H1 (cell line): ENCODE measurements at regions not wholly inside any gene's neighbourhood (a gene's known extent, or its start where the extent isn't known, plus 50 kb on each side); places are given as distances from the start of the nearest gene placed in this dataset.

Source experiments
- CTCF ChIA-PET: fragments of 300-600 bp; sonication (Branson Sonifier 250); formaldehyde crosslinking; loops from one replicate; lab custom pipeline; 2021; ENCODE audit not compliant: partially characterized antibody; lab: Charles Lee
- POLR2A ChIA-PET: fragments of 300-600 bp; sonication (Branson Sonifier 250); formaldehyde crosslinking; loops from one replicate; lab custom pipeline; 2021; ENCODE audit warnings: inconsistent platforms; ENCODE audit not compliant: partially characterized antibody; lab: Charles Lee
- DNase-seq, 2 experiments: peaks; one replicate each; pipeline versions ENCODE4 v3.0.0 to v3.0.0-alpha.2; 2010 to 2022; ENCODE audit warnings: low spot score in 2 of 2, low read depth in 1 of 2, mixed read lengths in 1 of 2
- FAIRE-seq: peaks from 2 replicates; lab custom pipeline; 2011; peaks lifted over from hg19 to GRCh38; lab: Jason Lieb, UNC
- H2AFZ ChIP-seq: 2 replicates; pipeline ENCODE4 v1.8.1; 2012; ENCODE audit warnings: low read length, inconsistent platforms
- H2AK5ac ChIP-seq: 2 replicates; pipeline ENCODE4 v1.6.1; 2013; ENCODE audit warnings: low read depth, low read length
- H2BK120ac ChIP-seq: replicated peaks from 2 replicates; pipeline ENCODE3; 2013; ENCODE audit warnings: low read depth, low read length, inconsistent platforms
- H2BK12ac ChIP-seq: 2 replicates; pipeline ENCODE4 v1.6.1; 2013; ENCODE audit warnings: low read depth, low read length
- H2BK15ac ChIP-seq: 2 replicates; pipeline ENCODE4 v1.6.1; 2013; ENCODE audit warnings: low read length
- H2BK20ac ChIP-seq: 2 replicates; pipeline ENCODE4 v1.6.1; 2013; ENCODE audit warnings: low read length
- H2BK5ac ChIP-seq: 2 replicates; pipeline ENCODE4 v1.6.1; 2013; ENCODE audit warnings: low read depth, low read length
- H3K14ac ChIP-seq: 2 replicates; pipeline ENCODE4 v1.6.1; 2013; ENCODE audit warnings: inconsistent platforms; ENCODE audit not compliant: insufficient read length
- H3K18ac ChIP-seq: 2 replicates; pipeline ENCODE4 v1.6.1; 2013; ENCODE audit warnings: low read length; ENCODE audit errors: extremely low read depth
- H3K23ac ChIP-seq: 2 replicates; pipeline ENCODE4 v1.6.1; 2013; ENCODE audit warnings: inconsistent platforms; ENCODE audit not compliant: insufficient read length
- H3K23me2 ChIP-seq: 2 replicates; pipeline ENCODE4 v1.6.1; 2013; ENCODE audit warnings: low read depth, low read length
- H3K27ac ChIP-seq: 2 replicates; pipeline ENCODE4 v1.6.1; 2011; ENCODE audit warnings: low read depth, low read length, inconsistent platforms
- H3K27me3 ChIP-seq, 4 experiments: replicated peaks in 1 of 4; 1 replicate in 1 of 4; 2 replicates in 3 of 4; pipeline versions ENCODE4 v1.6.1 to v1.8.1; 2011 to 2013; ENCODE audit warnings: low read length in 3 of 4, mild to moderate bottlenecking in 3 of 4, inconsistent platforms in 2 of 4, mixed read lengths in 2 of 4, moderate library complexity in 1 of 4; ENCODE audit not compliant: control insufficient read depth in 3 of 4, insufficient read depth in 3 of 4; ENCODE audit errors: extremely low read depth in 1 of 4
- H3K36me3 ChIP-seq, 4 experiments: 2 replicates each; pipeline versions ENCODE4 v1.6.1 to v1.8.1; 2011 to 2013; ENCODE audit warnings: mild to moderate bottlenecking in 4 of 4, low read length in 3 of 4, moderate library complexity in 2 of 4, control low read depth in 1 of 4, inconsistent platforms in 1 of 4; ENCODE audit not compliant: insufficient read depth in 4 of 4, control insufficient read depth in 2 of 4
- H3K4ac ChIP-seq: replicated peaks from 2 replicates; pipeline ENCODE3; 2013; ENCODE audit warnings: low read length, low read depth, mixed read lengths, inconsistent platforms; ENCODE audit not compliant: insufficient read length
- H3K4me1 ChIP-seq, 4 experiments: replicated peaks in 1 of 4; 1 replicate in 1 of 4; 2 replicates in 3 of 4; pipeline versions ENCODE4 v1.6.1 to v1.8.1; 2011 to 2013; ENCODE audit warnings: low read length in 3 of 4, inconsistent platforms in 2 of 4, mixed read lengths in 1 of 4; ENCODE audit not compliant: insufficient read depth in 4 of 4, control insufficient read depth in 3 of 4
- H3K4me2 ChIP-seq, 2 experiments: 2 replicates each; pipeline versions ENCODE4 v1.6.1 to v1.8.1; 2011 to 2013; ENCODE audit warnings: low read depth in 2 of 2, low read length in 2 of 2, control low read depth in 1 of 2, inconsistent platforms in 1 of 2, mild to moderate bottlenecking in 1 of 2; ENCODE audit not compliant: insufficient read depth in 1 of 2
- H3K4me3 ChIP-seq, 4 experiments: fragments of 200-600, 300-600 bp in 1 of 4; sonication (generic), shearing (Covaris generic), sonication (Bioruptor Twin) in 1 of 4; 2 replicates each; pipeline versions ENCODE4 v1.5.1 to v1.8.1; 2011 to 2016; ENCODE audit warnings: low read length in 4 of 4, low read depth in 3 of 4, control low read depth in 2 of 4, inconsistent platforms in 2 of 4, mild to moderate bottlenecking in 2 of 4, mixed read lengths in 1 of 4, moderate library complexity in 1 of 4; ENCODE audit not compliant: insufficient read depth in 2 of 4; ENCODE audit errors: extremely low read depth in 1 of 4
- H3K56ac ChIP-seq: replicated peaks from 2 replicates; pipeline ENCODE3; 2013; ENCODE audit warnings: low read depth, mild to moderate bottlenecking, mixed read lengths, low read length, inconsistent platforms; ENCODE audit not compliant: insufficient read length
- H3K79me1 ChIP-seq: 2 replicates; pipeline ENCODE4 v1.6.1; 2013; ENCODE audit warnings: low read depth, low read length, control low read depth
- H3K79me2 ChIP-seq, 2 experiments: 2 replicates each; pipeline versions ENCODE4 v1.6.1 to v1.8.1; 2012 to 2013; ENCODE audit warnings: low read length in 2 of 2, mild to moderate bottlenecking in 2 of 2, inconsistent platforms in 1 of 2; ENCODE audit not compliant: insufficient read depth in 2 of 2, control insufficient read depth in 1 of 2
- H3K9ac ChIP-seq, 4 experiments: replicated peaks in 1 of 4; 1 replicate in 1 of 4; 2 replicates in 3 of 4; pipeline versions ENCODE4 v1.6.1 to v1.8.1; 2011 to 2013; ENCODE audit warnings: low read depth in 3 of 4, low read length in 3 of 4, control low read depth in 2 of 4, mild to moderate bottlenecking in 2 of 4, moderate library complexity in 2 of 4, inconsistent platforms in 1 of 4; ENCODE audit errors: extremely low read depth in 1 of 4
- H3K9me3 ChIP-seq, 2 experiments: 2 replicates each; pipeline versions ENCODE4 v1.6.1 to v1.8.1; 2012 to 2013; ENCODE audit warnings: mild to moderate bottlenecking in 2 of 2, moderate library complexity in 2 of 2, control low read depth in 1 of 2, inconsistent platforms in 1 of 2, low read depth in 1 of 2, low read length in 1 of 2, mixed read lengths in 1 of 2; ENCODE audit not compliant: insufficient read depth in 2 of 2
- H4K20me1 ChIP-seq, 2 experiments: replicated peaks in 1 of 2; 2 replicates each; pipeline versions ENCODE3 to v1.8.1; 2011 to 2013; ENCODE audit warnings: inconsistent platforms in 2 of 2, low read length in 2 of 2, mild to moderate bottlenecking in 1 of 2; ENCODE audit not compliant: insufficient read depth in 2 of 2, control insufficient read depth in 1 of 2
- H4K5ac ChIP-seq: 2 replicates; pipeline ENCODE4 v1.6.1; 2013; ENCODE audit warnings: low read length, low read depth, mixed read lengths, inconsistent platforms; ENCODE audit not compliant: insufficient read length
- H4K8ac ChIP-seq: 2 replicates; pipeline ENCODE4 v1.8.0; 2013; ENCODE audit warnings: mild to moderate bottlenecking, moderate library complexity, low read length, inconsistent platforms; ENCODE audit not compliant: insufficient read depth; ENCODE audit errors: extremely low read depth
- H4K91ac ChIP-seq: replicated peaks from 2 replicates; pipeline ENCODE3; 2013; ENCODE audit warnings: low read length, mixed read lengths, inconsistent platforms; ENCODE audit not compliant: insufficient read length
- JUN ChIP-seq: IDR thresholded peaks from 2 replicates; pipeline ENCODE4 v1.6.1; 2011; ENCODE audit warnings: low read depth, mild to moderate bottlenecking, improper control_type of control experiment, low read length
- MAFK ChIP-seq: IDR thresholded peaks from 2 replicates; pipeline ENCODE4 v1.6.1; 2012; ENCODE audit warnings: low read depth, mild to moderate bottlenecking, improper control_type of control experiment, low read length
- SP4 ChIP-seq: IDR thresholded peaks from 2 replicates; pipeline ENCODE4 v1.6.1; 2012; ENCODE audit warnings: low read length, inconsistent platforms
- WGBS, 2 experiments: shearing (Covaris generic) in 1 of 2; methylation state at CpG; one replicate each; pipeline versions ENCODE4 v1.1.6 to v1.1.7; 2013 to 2015; ENCODE audit warnings: low lambda C conversion rate in 2 of 2, mixed read lengths in 2 of 2, inconsistent platforms in 1 of 2, low coverage in 1 of 2, missing lambda C conversion rate in 1 of 2; ENCODE audit not compliant: insufficient replicate concordance in 2 of 2, insufficient coverage in 1 of 2, insufficient read length in 1 of 2; ENCODE audit errors: extremely low coverage in 1 of 2, missing lambda C conversion rate in 1 of 2; 5-methylcytosine and 5-hydroxymethylcytosine counted together
- TF ChIP-seq, protein P1 (sequence below): IDR thresholded peaks from 2 replicates; pipeline ENCODE4 v1.6.1; 2011; ENCODE audit warnings: low read depth, mild to moderate bottlenecking, low read length; ENCODE audit not compliant: insufficient read depth
- TF ChIP-seq, protein P2 (sequence below): IDR thresholded peaks from 2 replicates; pipeline ENCODE4 v1.6.1; 2012; ENCODE audit warnings: inconsistent platforms

DNA sequence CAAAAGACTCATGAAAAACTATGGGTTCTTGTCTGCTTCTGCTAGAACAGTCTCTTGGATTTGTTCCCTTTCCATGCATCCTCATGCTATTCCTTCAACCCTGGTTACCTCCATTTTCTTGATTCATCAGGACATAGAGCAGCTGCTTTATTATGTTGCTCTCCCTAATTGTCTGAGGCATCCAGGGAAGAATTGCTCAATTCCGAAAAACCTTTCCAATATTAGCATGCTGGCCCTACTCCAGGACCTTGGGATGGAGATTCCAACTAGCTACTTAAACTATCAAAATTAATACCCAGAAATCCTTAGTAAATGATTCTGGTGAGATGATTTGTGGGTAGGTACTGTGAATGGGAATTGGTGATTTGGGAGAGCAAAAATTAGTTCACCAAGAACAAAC lies 56.6 kb upstream of the FAM47B start:
- no peak overlapping the region for H2BK12ac ChIP-seq
- H3K9me3 ChIP-seq = no peaks in the 10 kb centered on the region
- H3K23me2 ChIP-seq = no peaks in the 10 kb centered on the region
- ChIA-PET CTCF (no interaction called here), POLR2A (no interaction called here)
- no peaks in the 10 kb centered on the region for H3K27me3 ChIP-seq
- H3K4ac ChIP-seq = no peak overlapping the region
- no peak overlapping the region for H3K27ac ChIP-seq
- H3K4me2 ChIP-seq = no peak overlapping the region
- no peak overlapping the region for H3K56ac ChIP-seq
- no peaks in the 10 kb centered on the region for H3K36me3 ChIP-seq
- H4K5ac ChIP-seq = no peak overlapping the region
- no peak overlapping the region for H3K23ac ChIP-seq
- H2AFZ ChIP-seq = no peak overlapping the region
- no peak for FAIRE-seq
- no peak overlapping the region for H2AK5ac ChIP-seq
- H3K79me2 ChIP-seq = no peaks in the 10 kb centered on the region
- H4K8ac ChIP-seq = no peak overlapping the region
- no peak overlapping the region for H2BK120ac ChIP-seq
- H3K79me1 ChIP-seq = no peaks in the 10 kb centered on the region
- WGBS, 2 experiments = 93% methylated on average over 1 of the region's 1 CpG; no CpG with 5 or more reads in 1 of the 2 experiments
- H4K91ac ChIP-seq = no peak overlapping the region
- H2BK15ac ChIP-seq = no peak overlapping the region
- no peaks in the 10 kb centered on the region for H3K4me1 ChIP-seq
- H3K9ac ChIP-seq = no peak overlapping the region
- H4K20me1 ChIP-seq = no peaks in the 10 kb centered on the region
- no peak for DNase-seq
- H3K4me3 ChIP-seq = no peak overlapping the region
- no peak overlapping the region for H3K18ac ChIP-seq
- no peak overlapping the region for H2BK20ac ChIP-seq
- H3K14ac ChIP-seq = no peak overlapping the region
- no peak overlapping the region for H2BK5ac ChIP-seq
- TF ChIP-seq, protein P1, sequence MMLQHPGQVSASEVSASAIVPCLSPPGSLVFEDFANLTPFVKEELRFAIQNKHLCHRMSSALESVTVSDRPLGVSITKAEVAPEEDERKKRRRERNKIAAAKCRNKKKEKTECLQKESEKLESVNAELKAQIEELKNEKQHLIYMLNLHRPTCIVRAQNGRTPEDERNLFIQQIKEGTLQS = no peak
- TF ChIP-seq SP4 = no peak
- no peak for TF ChIP-seq JUN
- no peak for TF ChIP-seq MAFK
- TF ChIP-seq, protein P2, sequence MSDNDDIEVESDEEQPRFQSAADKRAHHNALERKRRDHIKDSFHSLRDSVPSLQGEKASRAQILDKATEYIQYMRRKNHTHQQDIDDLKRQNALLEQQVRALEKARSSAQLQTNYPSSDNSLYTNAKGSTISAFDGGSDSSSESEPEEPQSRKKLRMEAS = no peak
